Endothelial cell of umbilical vein (primary cell): ENCODE measurements at regions not wholly inside any gene's neighbourhood (a gene's known extent, or its start where the extent isn't known, plus 50 kb on each side); places are given as distances from the start of the nearest gene placed in this dataset.

Experiments
- BruUV-seq: library from RNA; stranded (reverse); fragments of 400-500 nt; replicated peaks from 2 replicates; lab custom pipeline; 2021; lab: Mats Ljungman, UMichigan
- CTCF ChIA-PET: fragments of 300-600, 350-600 bp; sonication (Branson Sonifier 250); formaldehyde crosslinking; loops from one replicate; lab custom pipeline; 2021; ENCODE audit warnings: antibody characterized with exemption, inconsistent platforms; lab: Charles Lee
- POLR2A ChIA-PET: fragments of 300-600, 350-600 bp; sonication (Branson Sonifier 250); formaldehyde crosslinking; loops from one replicate; lab custom pipeline; 2021; ENCODE audit warnings: antibody characterized with exemption, inconsistent platforms; lab: Charles Lee
- DNase-seq: peaks from one replicate; pipeline ENCODE4 v3.0.0-alpha.2; 2011; ENCODE audit warnings: low read depth, low spot score
- FAIRE-seq: peaks from 2 replicates; lab custom pipeline; 2011; peaks lifted over from hg19 to GRCh38; lab: Jason Lieb, UNC
- H2AFZ ChIP-seq: 2 replicates; pipeline ENCODE4 v1.6.0; 2012; ENCODE audit warnings: low read depth, low read length, control low read depth, inconsistent platforms
- H3K27ac ChIP-seq: 2 replicates; pipeline ENCODE4 v1.5.1; 2011; ENCODE audit warnings: low read depth, mild to moderate bottlenecking, control low read depth, low read length, moderate library complexity; ENCODE audit not compliant: insufficient read depth
- H3K27me3 ChIP-seq, 2 experiments: 2 replicates each; pipeline versions ENCODE4 v1.6.0 to v1.6.1; 2011; ENCODE audit warnings: low read length in 2 of 2, mixed read lengths in 1 of 2; ENCODE audit not compliant: control insufficient read depth in 2 of 2, insufficient read depth in 2 of 2
- H3K36me3 ChIP-seq, 2 experiments: 2 replicates in 1 of 2; 3 replicates in 1 of 2; pipeline ENCODE4 v1.5.1; 2011; ENCODE audit warnings: low read length in 2 of 2, mild to moderate bottlenecking in 1 of 2, moderate library complexity in 1 of 2; ENCODE audit not compliant: control insufficient read depth in 2 of 2, insufficient read depth in 2 of 2; ENCODE audit errors: extremely low read depth in 1 of 2
- H3K4me1 ChIP-seq: 3 replicates; pipeline ENCODE4 v1.5.1; 2011; ENCODE audit warnings: mild to moderate bottlenecking, low read length; ENCODE audit not compliant: control insufficient read depth, insufficient read depth; ENCODE audit errors: extremely low read depth
- H3K4me2 ChIP-seq: 2 replicates; pipeline ENCODE4 v1.6.1; 2011; ENCODE audit warnings: low read length, control low read depth, mixed read lengths; ENCODE audit not compliant: insufficient read depth
- H3K4me3 ChIP-seq, 3 experiments: fragments of 200-600 bp in 1 of 3; sonication (generic), shearing (Covaris generic) in 1 of 3; replicated peaks in 1 of 3; 2 replicates each; pipeline ENCODE4 v1.5.1; 2011 to 2016; ENCODE audit warnings: control low read depth in 3 of 3, low read length in 3 of 3, mild to moderate bottlenecking in 2 of 3, inconsistent platforms in 1 of 3, low read depth in 1 of 3, moderate library complexity in 1 of 3; ENCODE audit not compliant: insufficient read depth in 1 of 3
- H3K79me2 ChIP-seq: 2 replicates; pipeline ENCODE4 v1.6.0; 2012; ENCODE audit warnings: low read length, inconsistent platforms; ENCODE audit not compliant: control insufficient read depth, insufficient read depth
- H3K9ac ChIP-seq: replicated peaks from 2 replicates; pipeline ENCODE3; 2011; ENCODE audit warnings: low read length, control low read depth; ENCODE audit not compliant: insufficient read depth; ENCODE audit errors: extremely low read depth
- H3K9me1 ChIP-seq: replicated peaks from 3 replicates; pipeline ENCODE4 v1.6.0; 2011; ENCODE audit warnings: mild to moderate bottlenecking, low read length; ENCODE audit not compliant: control insufficient read depth, insufficient read depth; ENCODE audit errors: extremely low read depth
- H3K9me3 ChIP-seq: replicated peaks from 2 replicates; pipeline ENCODE4 v1.5.1; 2012; ENCODE audit warnings: low read length, inconsistent platforms; ENCODE audit not compliant: control insufficient read depth, insufficient read depth
- H4K20me1 ChIP-seq: replicated peaks from 2 replicates; pipeline ENCODE3; 2011; ENCODE audit warnings: mild to moderate bottlenecking, low read length; ENCODE audit not compliant: control insufficient read depth, insufficient read depth; ENCODE audit errors: extremely low read depth
- EZH2 ChIP-seq: IDR thresholded peaks from 2 replicates; pipeline ENCODE4 v1.6.1; 2012; ENCODE audit warnings: borderline replicate concordance, low read depth, mild to moderate bottlenecking, moderate library complexity, low read length, inconsistent platforms; ENCODE audit not compliant: severe bottlenecking
- FOS ChIP-seq: IDR thresholded peaks from 2 replicates; pipeline ENCODE4 v1.6.1; 2011; ENCODE audit warnings: mild to moderate bottlenecking, low read length, moderate library complexity, borderline replicate concordance; ENCODE audit not compliant: insufficient read depth
- GATA2 ChIP-seq: IDR thresholded peaks from 2 replicates; pipeline ENCODE4 v1.7.0; 2011; ENCODE audit warnings: low read depth, mild to moderate bottlenecking, moderate library complexity, mixed read lengths, low read length; ENCODE audit not compliant: insufficient read length, insufficient read depth
- JUN ChIP-seq: IDR thresholded peaks from 2 replicates; pipeline ENCODE4 v1.6.1; 2011; ENCODE audit warnings: borderline replicate concordance, low read depth; ENCODE audit not compliant: insufficient read length, insufficient read depth
- MYC ChIP-seq: IDR thresholded peaks from one replicate; pipeline ENCODE4 v1.6.1; 2011; ENCODE audit warnings: mild to moderate bottlenecking, low read depth, low read length
- POLR2A ChIP-seq: IDR thresholded peaks from 2 replicates; pipeline ENCODE4 v1.6.1; 2012; ENCODE audit warnings: low read depth, mild to moderate bottlenecking, control low read depth, low read length
- POLR2AphosphoS5 ChIP-seq: IDR thresholded peaks from 2 replicates; pipeline ENCODE4 v1.6.1; 2012; ENCODE audit warnings: low read depth, mild to moderate bottlenecking, control low read depth, low read length, moderate library complexity; ENCODE audit not compliant: insufficient read depth
- dilution Hi-C: fragments of 300-500 bp; cut with MboI; formaldehyde crosslinking; loops from one replicate; pipeline ENCODE4 v1.15.0; 2019; ENCODE audit warnings: low sequenced_read_pairs; ENCODE audit not compliant: extremely low pct_ligation_motif_present
- intact Hi-C: fragments of 100-400 bp; cut with micrococcal nuclease; formaldehyde crosslinking; loops from one replicate; pipeline ENCODE4 v1.10.0; 2022
- TF ChIP-seq, protein P1 (sequence below), 2 donors: IDR thresholded peaks; 1 replicate in 1 of 2; 2 replicates in 1 of 2; pipeline ENCODE4 v1.5.1; 2011; ENCODE audit warnings: low read length in 2 of 2, mild to moderate bottlenecking in 2 of 2, moderate library complexity in 2 of 2, control low read depth in 1 of 2, inconsistent platforms in 1 of 2, low read depth in 1 of 2; ENCODE audit not compliant: insufficient read depth in 1 of 2; ENCODE audit errors: extremely low read depth in 1 of 2

DNA sequence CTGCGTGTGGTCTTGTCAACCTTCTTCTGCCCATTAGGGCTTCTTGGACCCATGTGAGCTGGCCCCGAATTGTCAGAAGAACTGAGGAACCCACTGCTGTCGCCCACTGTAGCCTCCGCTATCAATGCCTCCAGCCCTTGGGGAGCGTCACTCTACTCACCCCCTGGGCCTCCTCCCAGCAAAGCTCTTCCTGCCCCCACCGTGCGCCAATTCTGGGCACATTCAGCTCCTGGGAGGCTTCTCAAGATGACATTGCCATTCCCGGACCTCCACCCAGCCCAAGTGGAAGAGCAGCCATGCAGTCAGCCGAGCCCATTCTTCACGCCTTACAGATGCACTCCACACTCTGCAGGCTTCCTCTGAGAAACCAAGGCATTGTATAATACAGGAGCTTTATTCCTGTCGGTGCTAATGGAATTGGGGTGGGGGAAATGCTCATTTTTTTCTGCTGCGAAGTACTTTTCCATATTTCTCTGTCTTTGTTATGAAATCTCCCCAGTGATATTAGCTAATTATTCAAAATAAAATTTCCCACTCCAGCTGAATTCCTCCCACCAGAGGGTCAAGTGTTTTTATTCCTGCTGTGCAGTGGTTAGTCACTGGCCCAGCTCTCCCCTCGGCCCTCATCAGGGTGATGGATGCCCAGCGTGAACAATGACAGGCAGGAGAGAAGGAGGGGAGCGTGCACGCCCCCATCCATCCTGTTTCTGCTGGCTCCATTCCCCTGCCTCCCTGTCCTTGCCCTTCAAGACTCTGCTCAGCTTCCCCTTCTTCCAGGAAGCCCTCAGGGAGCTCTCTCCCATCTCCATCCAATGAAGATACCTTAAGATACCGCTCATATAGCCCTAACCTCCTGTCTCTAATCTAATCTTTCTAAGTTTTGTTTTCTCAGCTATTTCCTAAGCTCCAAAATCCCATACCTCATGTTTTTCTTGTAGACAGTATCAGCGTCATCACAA is 87.7 kb downstream of the C16orf95 start:
- POLR2A ChIA-PET = no interaction called here
- TF ChIP-seq, protein P1, sequence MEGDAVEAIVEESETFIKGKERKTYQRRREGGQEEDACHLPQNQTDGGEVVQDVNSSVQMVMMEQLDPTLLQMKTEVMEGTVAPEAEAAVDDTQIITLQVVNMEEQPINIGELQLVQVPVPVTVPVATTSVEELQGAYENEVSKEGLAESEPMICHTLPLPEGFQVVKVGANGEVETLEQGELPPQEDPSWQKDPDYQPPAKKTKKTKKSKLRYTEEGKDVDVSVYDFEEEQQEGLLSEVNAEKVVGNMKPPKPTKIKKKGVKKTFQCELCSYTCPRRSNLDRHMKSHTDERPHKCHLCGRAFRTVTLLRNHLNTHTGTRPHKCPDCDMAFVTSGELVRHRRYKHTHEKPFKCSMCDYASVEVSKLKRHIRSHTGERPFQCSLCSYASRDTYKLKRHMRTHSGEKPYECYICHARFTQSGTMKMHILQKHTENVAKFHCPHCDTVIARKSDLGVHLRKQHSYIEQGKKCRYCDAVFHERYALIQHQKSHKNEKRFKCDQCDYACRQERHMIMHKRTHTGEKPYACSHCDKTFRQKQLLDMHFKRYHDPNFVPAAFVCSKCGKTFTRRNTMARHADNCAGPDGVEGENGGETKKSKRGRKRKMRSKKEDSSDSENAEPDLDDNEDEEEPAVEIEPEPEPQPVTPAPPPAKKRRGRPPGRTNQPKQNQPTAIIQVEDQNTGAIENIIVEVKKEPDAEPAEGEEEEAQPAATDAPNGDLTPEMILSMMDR (IDR thresholded peaks at IDR 0.05; ENCODE audit: extremely low read depth in 1 of 2, insufficient read depth in 1 of 2, low read depth in 1 of 2, low read length in 2 of 2) = no peak
- TF ChIP-seq POLR2A (no peak), EZH2 (no peak), GATA2 (no peak), FOS (no peak), JUN (no peak), MYC (no peak), POLR2AphosphoS5 (no peak)
- no TSS peak for BruUV-seq
- Histone ChIP-seq H3K27me3 (peaks cover 4 to 6% of the 10 kb centered on the region in 2 experiments), H3K9me3 (no peaks in the 10 kb centered on the region), H3K36me3 (no peaks in the 10 kb centered on the region), H3K4me3 (no peak overlapping the region), H3K79me2 (no peaks in the 10 kb centered on the region), H3K27ac (no peak overlapping the region), H3K9me1 (no peaks in the 10 kb centered on the region), H2AFZ (no peak overlapping the region), H3K9ac (no peak overlapping the region), H4K20me1 (no peaks in the 10 kb centered on the region), H3K4me1 (no peaks in the 10 kb centered on the region), H3K4me2 (no peak overlapping the region)
- intact Hi-C loops (no loop called here), dilution Hi-C loops (no loop called here)
- CTCF ChIA-PET = interaction anchor here (1.4 to 1.6 kb wide), 2 partner anchors 27 to 166 kb away, joined by 3 to 8 read pairs; no protein-coding TSS in a partner anchor
- FAIRE-seq (no peak), DNase-seq (peak; percentile 27)
